ENCODE measurements at regions not wholly inside any gene's neighbourhood (a gene's known extent, or its start where the extent isn't known, plus 50 kb on each side); places are given as distances from the start of the nearest gene placed in this dataset.

DNA sequence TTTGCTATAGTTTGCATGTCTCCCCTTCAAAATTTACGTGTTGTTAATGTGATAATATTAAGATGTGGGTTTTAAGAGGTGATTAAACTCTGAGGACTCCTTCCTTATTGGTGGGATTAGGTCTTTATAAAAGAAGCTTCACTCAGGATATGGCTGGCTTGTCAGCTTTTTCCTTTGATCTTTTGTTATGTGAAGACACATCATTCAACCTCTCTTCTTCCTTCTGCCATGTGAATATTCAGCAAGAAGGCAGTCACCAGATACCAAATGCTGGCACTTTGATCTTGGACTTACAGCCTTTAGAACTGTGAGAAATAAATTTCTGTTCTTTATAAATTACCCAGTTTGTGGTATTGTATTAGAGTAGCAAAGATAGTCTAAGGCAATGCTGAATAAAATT lies 855.9 kb upstream of the CDH10 start:
- Histone ChIP-seq H3K27ac (ENCODE audit: low read depth, low read length) (no peak overlapping the region), H3K27me3 (ENCODE audit: control insufficient read depth, insufficient read depth, low read length) (no peaks in the 10 kb centered on the region), H3K4me3 (ENCODE audit: low read depth, low read length) (no peak overlapping the region), H3K9me3 (ENCODE audit: control insufficient read depth, insufficient read depth, low read length) (no peaks in the 10 kb centered on the region; the same call in 1 of the 2 replicates)
- TF ChIP-seq, protein P1, sequence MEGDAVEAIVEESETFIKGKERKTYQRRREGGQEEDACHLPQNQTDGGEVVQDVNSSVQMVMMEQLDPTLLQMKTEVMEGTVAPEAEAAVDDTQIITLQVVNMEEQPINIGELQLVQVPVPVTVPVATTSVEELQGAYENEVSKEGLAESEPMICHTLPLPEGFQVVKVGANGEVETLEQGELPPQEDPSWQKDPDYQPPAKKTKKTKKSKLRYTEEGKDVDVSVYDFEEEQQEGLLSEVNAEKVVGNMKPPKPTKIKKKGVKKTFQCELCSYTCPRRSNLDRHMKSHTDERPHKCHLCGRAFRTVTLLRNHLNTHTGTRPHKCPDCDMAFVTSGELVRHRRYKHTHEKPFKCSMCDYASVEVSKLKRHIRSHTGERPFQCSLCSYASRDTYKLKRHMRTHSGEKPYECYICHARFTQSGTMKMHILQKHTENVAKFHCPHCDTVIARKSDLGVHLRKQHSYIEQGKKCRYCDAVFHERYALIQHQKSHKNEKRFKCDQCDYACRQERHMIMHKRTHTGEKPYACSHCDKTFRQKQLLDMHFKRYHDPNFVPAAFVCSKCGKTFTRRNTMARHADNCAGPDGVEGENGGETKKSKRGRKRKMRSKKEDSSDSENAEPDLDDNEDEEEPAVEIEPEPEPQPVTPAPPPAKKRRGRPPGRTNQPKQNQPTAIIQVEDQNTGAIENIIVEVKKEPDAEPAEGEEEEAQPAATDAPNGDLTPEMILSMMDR (IDR thresholded peaks at IDR 0.05; ENCODE audit: low read depth, low read length), result no peak
- CTCF ChIA-PET, result no interaction called here
- DNase-seq (ENCODE audit: low read depth, low spot score), result no peak
- POLR2A ChIA-PET, result no interaction called here

DNA sequence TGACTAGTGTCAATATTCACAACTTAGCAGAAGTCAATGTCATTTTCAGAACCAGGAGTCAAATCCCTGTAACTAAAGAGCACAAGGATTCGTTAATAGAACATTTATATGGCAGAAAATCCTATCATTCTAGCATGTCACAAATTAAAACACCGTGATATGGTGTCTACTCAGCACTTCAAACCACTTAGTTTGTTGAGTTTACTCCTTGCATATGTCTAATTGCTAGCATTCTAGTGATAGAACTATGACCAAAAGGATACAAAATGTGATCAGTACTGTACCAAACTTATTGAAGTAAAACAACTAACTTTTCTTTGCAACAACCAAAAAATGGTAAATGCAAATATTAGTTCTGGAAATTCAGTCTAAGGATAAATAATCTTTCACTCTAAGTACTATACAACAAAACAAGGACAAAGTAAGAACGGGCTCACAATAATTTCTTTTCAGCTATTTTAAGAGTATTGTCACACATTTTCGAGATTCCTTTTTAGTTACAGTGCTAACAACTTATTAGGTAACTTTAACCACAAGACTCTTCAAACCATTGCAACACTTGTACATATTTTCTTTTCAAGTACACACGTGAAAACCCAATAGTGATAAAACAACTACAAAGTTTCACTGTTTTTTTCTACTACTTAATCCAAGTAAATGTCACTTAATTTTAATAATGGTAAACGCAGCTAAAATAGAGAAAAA lies 845.2 kb upstream of the CDH10 start:
- DNase-seq (ENCODE audit: low read depth, low spot score), result no peak
- TF ChIP-seq, protein P1 (IDR thresholded peaks at IDR 0.05; ENCODE audit: low read depth, low read length), result no peak
- POLR2A ChIA-PET, result no interaction called here

DNA sequence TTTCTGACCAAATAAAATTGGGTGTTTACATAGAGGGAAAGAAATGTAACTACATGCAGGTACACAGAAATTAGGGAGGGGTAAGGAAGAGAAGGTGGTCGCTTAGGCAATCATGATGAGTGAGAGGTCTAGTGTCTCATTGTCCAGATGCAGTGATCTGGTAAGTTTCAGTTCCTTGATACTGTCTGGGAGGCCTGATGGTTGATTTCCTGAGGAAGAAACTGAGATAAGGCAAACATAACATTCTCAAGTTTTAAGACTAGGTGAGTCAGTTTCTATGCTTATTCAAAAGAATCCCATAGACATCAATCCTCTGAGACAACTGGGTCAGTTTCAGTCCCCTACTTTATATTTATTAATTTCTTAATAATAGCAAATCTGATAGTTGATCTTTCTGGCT lies 843.3 kb upstream of the CDH10 start:
- no peak for DNase-seq (ENCODE audit: low read depth, low spot score)
- Histone ChIP-seq H3K4me3 (ENCODE audit: low read depth, low read length) (no peak overlapping the region), H3K9me3 (ENCODE audit: control insufficient read depth, insufficient read depth, low read length) (peaks cover 7% of the 10 kb centered on the region; the same call in 1 of the 2 replicates), H3K27me3 (ENCODE audit: control insufficient read depth, insufficient read depth, low read length) (no peaks in the 10 kb centered on the region), H3K27ac (ENCODE audit: low read depth, low read length) (no peak overlapping the region)
- TF ChIP-seq, protein P1 (IDR thresholded peaks at IDR 0.05; ENCODE audit: low read depth, low read length), result no peak
- ChIA-PET POLR2A (no interaction called here), CTCF (no interaction called here)

More for the DNA sequence above, 845.2 kb upstream of the CDH10 start:
- H3K4me3 ChIP-seq (ENCODE audit: low read depth, low read length), result no peak overlapping the region
- peaks cover 5% of the 10 kb centered on the region; the same call in 1 of the 2 replicates for H3K9me3 ChIP-seq (ENCODE audit: control insufficient read depth, insufficient read depth, low read length)
- H3K27me3 ChIP-seq (ENCODE audit: control insufficient read depth, insufficient read depth, low read length), result no peaks in the 10 kb centered on the region
- CTCF ChIA-PET, result no interaction called here
- H3K27ac ChIP-seq (ENCODE audit: low read depth, low read length), result no peak overlapping the region

DNA sequence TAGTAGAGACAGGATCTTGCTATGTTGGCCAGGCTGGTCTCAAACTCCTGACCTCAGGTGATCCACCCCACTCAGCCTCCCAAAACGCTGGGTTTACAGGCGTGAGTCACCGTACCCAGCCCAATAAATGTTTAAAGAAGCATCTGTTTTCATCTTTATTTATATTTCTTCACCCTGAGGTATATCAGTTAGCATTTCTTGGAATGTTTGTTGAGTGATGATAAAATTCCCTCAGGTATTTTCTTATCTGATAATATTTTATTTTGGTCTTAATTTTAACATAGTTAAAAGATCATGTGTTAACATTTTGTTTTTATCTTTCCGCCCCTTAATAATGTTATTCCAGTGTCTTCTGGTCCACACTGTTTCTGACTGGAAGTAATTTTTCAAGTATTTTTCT lies 839.6 kb upstream of the CDH10 start:
- no peak overlapping the region for H3K27ac ChIP-seq (ENCODE audit: low read depth, low read length)
- DNase-seq (ENCODE audit: low read depth, low spot score), result no peak
- no peak overlapping the region for H3K4me3 ChIP-seq (ENCODE audit: low read depth, low read length)
- ChIA-PET CTCF (no interaction called here), POLR2A (no interaction called here)
- TF ChIP-seq, protein P1 (IDR thresholded peaks at IDR 0.05; ENCODE audit: low read depth, low read length), result no peak
- H3K9me3 ChIP-seq (ENCODE audit: control insufficient read depth, insufficient read depth, low read length), result peaks cover 7% of the 10 kb centered on the region; the same call in 1 of the 2 replicates
- H3K27me3 ChIP-seq (ENCODE audit: control insufficient read depth, insufficient read depth, low read length), result no peaks in the 10 kb centered on the region

GRCh38 chr5:25481463-25481862 lies 836.7 kb upstream of the CDH10 start:
- Histone ChIP-seq H3K4me3 (ENCODE audit: low read depth, low read length) (no peak overlapping the region), H3K9me3 (ENCODE audit: control insufficient read depth, insufficient read depth, low read length) (0 out of 2 replicates have a peak, but pooled peaks cover 2% of the 10 kb centered on the region), H3K27ac (ENCODE audit: low read depth, low read length) (no peak overlapping the region), H3K27me3 (ENCODE audit: control insufficient read depth, insufficient read depth, low read length) (no peaks in the 10 kb centered on the region)
- CTCF ChIA-PET, result no interaction called here
- POLR2A ChIA-PET, result no interaction called here
- TF ChIP-seq, protein P1 (IDR thresholded peaks at IDR 0.05; ENCODE audit: low read depth, low read length), result no peak
- DNase-seq (ENCODE audit: low read depth, low spot score), result no peak

Data from AG04450 (cell line).